Tibial nerve (tissue), 4 donors: ENCODE measurements at regions not wholly inside any gene's neighbourhood (a gene's known extent, or its start where the extent isn't known, plus 50 kb on each side); places are given as distances from the start of the nearest gene placed in this dataset.

ENCODE experiments used
- DNase-seq, 2 donors: peaks; one replicate each; pipeline ENCODE4 v3.0.0-alpha.2; 2019; ENCODE audit warnings: low spot score in 2 of 2
- H3K27ac ChIP-seq, 4 donors: fragments of 200-600 bp; sonication (generic) in 3 of 4; one replicate each; pipeline ENCODE4 v1.5.1; 2017 to 2019; ENCODE audit warnings: mild to moderate bottlenecking in 1 of 4
- H3K27me3 ChIP-seq, 2 donors: fragments of 200-600 bp; sonication (generic) in 1 of 2; one replicate each; pipeline versions ENCODE4 v1.5.1 to v1.6.0; 2017 to 2019
- H3K36me3 ChIP-seq, 3 donors: fragments of 200-600 bp; sonication (generic); one replicate each; pipeline ENCODE4 v1.5.1; 2018 to 2019
- H3K4me1 ChIP-seq, 4 donors: fragments of 200-600 bp; sonication (generic) in 3 of 4; one replicate each; pipeline ENCODE4 v1.5.1; 2017 to 2019
- H3K4me3 ChIP-seq, 4 donors: fragments of 200-600 bp; sonication (generic) in 3 of 4; one replicate each; pipeline ENCODE4 v1.5.1; 2017 to 2019; ENCODE audit warnings: mild to moderate bottlenecking in 1 of 4, moderate library complexity in 1 of 4
- H3K9me3 ChIP-seq, 4 donors: fragments of 200-600 bp; sonication (generic) in 3 of 4; one replicate each; pipeline ENCODE4 v1.5.1; 2017 to 2019
- CTCF ChIP-seq, 5 experiments: fragments of 200-600 bp in 3 of 5; fragments of 450-650 bp in 2 of 5; sonication (generic) in 3 of 5; IDR thresholded peaks; one replicate each; pipeline ENCODE4 v1.5.1; 2016 to 2019; ENCODE audit warnings: antibody characterized with exemption in 5 of 5, mild to moderate bottlenecking in 3 of 5, moderate library complexity in 2 of 5
- EP300 ChIP-seq, 2 donors: sonication (generic); formaldehyde crosslinking; IDR thresholded peaks; one replicate each; pipeline ENCODE4 v1.6.1; 2017; ENCODE audit warnings: antibody characterized with exemption in 2 of 2, mild to moderate bottlenecking in 1 of 2
- POLR2A ChIP-seq, 2 donors: fragments of 450-650 bp; IDR thresholded peaks; one replicate each; pipeline ENCODE4 v1.6.1; 2017; ENCODE audit warnings: antibody characterized with exemption in 2 of 2, mild to moderate bottlenecking in 2 of 2, moderate library complexity in 2 of 2
- WGBS, 2 donors: methylation state at CpG; one replicate each; pipeline ENCODE4 v1.1.5; 2018; 5-methylcytosine and 5-hydroxymethylcytosine counted together

GRCh38 chr4:67333664-67334063 lies 211.6 kb downstream of the CENPC start:
- no peak for TF ChIP-seq CTCF (IDR thresholded peaks at IDR 0.05)
- TF ChIP-seq EP300 (IDR thresholded peaks at IDR 0.05), result no peak
- no peak for TF ChIP-seq POLR2A (IDR thresholded peaks at IDR 0.05)
- Histone ChIP-seq H3K9me3 (no peaks in the 10 kb centered on the region), H3K4me3 (no peak overlapping the region), H3K27me3 (no peaks in the 10 kb centered on the region), H3K36me3 (no peaks in the 10 kb centered on the region), H3K27ac (peak overlapping the region in 1 of 4 donors; percentile 28), H3K4me1 (peaks cover 0 to 11% (median 0%) of the 10 kb centered on the region in 4 donors)
- no peak for DNase-seq
- 55 to 71% methylated on average over 4 of the region's 4 CpGs for WGBS, 2 donors

- H3K27ac ChIP-seq, result no peak overlapping the region
- no peaks in the 10 kb centered on the region for H3K27me3 ChIP-seq
- no peaks in the 10 kb centered on the region for H3K36me3 ChIP-seq
- no peak for DNase-seq
- H3K4me1 ChIP-seq, result peaks cover 0 to 11% (median 0%) of the 10 kb centered on the region in 4 donors
- WGBS, 2 donors, result 15 to 29% methylated on average over 4 of the region's 4 CpGs
- TF ChIP-seq POLR2A (IDR thresholded peaks at IDR 0.05), result no peak
- no peak for TF ChIP-seq EP300 (IDR thresholded peaks at IDR 0.05)
- no peak for TF ChIP-seq CTCF (IDR thresholded peaks at IDR 0.05)
- no peak overlapping the region for H3K4me3 ChIP-seq
- H3K9me3 ChIP-seq, result no peaks in the 10 kb centered on the region
Observed at GRCh38 chr4:67332627-67333026, 212.7 kb downstream of the CENPC start.

GRCh38 chr4:67328393-67328792 lies 216.9 kb downstream of the CENPC start:
- Histone ChIP-seq H3K27ac (no peak overlapping the region), H3K9me3 (no peaks in the 10 kb centered on the region), H3K36me3 (no peaks in the 10 kb centered on the region), H3K4me3 (no peak overlapping the region), H3K4me1 (no peaks in the 10 kb centered on the region), H3K27me3 (no peaks in the 10 kb centered on the region)
- TF ChIP-seq POLR2A (IDR thresholded peaks at IDR 0.05) (no peak), EP300 (IDR thresholded peaks at IDR 0.05) (no peak), CTCF (IDR thresholded peaks at IDR 0.05) (no peak)
- WGBS, 2 donors, result 83% methylated on average over 1 of the region's 1 CpG
- no peak for DNase-seq

GRCh38 chr4:67328018-67328278 lies 217.4 kb downstream of the CENPC start:
- H3K9me3 ChIP-seq, result no peaks in the 10 kb centered on the region
- no peak overlapping the region for H3K4me3 ChIP-seq
- no peak for TF ChIP-seq POLR2A (IDR thresholded peaks at IDR 0.05)
- no peak for TF ChIP-seq CTCF (IDR thresholded peaks at IDR 0.05)
- no peak for TF ChIP-seq EP300 (IDR thresholded peaks at IDR 0.05)
- no peaks in the 10 kb centered on the region for H3K27me3 ChIP-seq
- WGBS, 2 donors, result 36 to 51% methylated on average over 2 of the region's 2 CpGs
- no peak for DNase-seq
- no peak overlapping the region for H3K27ac ChIP-seq
- H3K36me3 ChIP-seq, result no peaks in the 10 kb centered on the region
- no peaks in the 10 kb centered on the region for H3K4me1 ChIP-seq

- 4 to 5% methylated on average over 6 of the region's 6 CpGs for WGBS, 2 donors
Observed at GRCh38 chr4:67327245-67328017, 217.9 kb downstream of the CENPC start.

More at GRCh38 chr4:67327245-67328017, 217.9 kb downstream of the CENPC start:
- no peaks in the 10 kb centered on the region for H3K9me3 ChIP-seq
- H3K27me3 ChIP-seq, result no peaks in the 10 kb centered on the region
- H3K36me3 ChIP-seq, result no peaks in the 10 kb centered on the region
- no peak for TF ChIP-seq POLR2A (IDR thresholded peaks at IDR 0.05)
- TF ChIP-seq CTCF (IDR thresholded peaks at IDR 0.05), result peak; percentile 72 to 88 (median 82)
- no peak for TF ChIP-seq EP300 (IDR thresholded peaks at IDR 0.05)
- H3K4me1 ChIP-seq, result no peaks in the 10 kb centered on the region
- H3K27ac ChIP-seq, result no peak overlapping the region
- DNase-seq, result peak; percentile 26 to 82
- no peak overlapping the region for H3K4me3 ChIP-seq
